HEK293 (cell line): ENCODE measurements at regions not wholly inside any gene's neighbourhood (a gene's known extent, or its start where the extent isn't known, plus 50 kb on each side); places are given as distances from the start of the nearest gene placed in this dataset.

Source experiments
- AEBP2 ChIP-seq: fragments of 450-650 bp; formaldehyde crosslinking; IDR thresholded peaks from 2 replicates; pipeline ENCODE4 v1.5.1; 2016; ENCODE audit warnings: missing biosample characterization, missing genetic modification characterization, borderline replicate concordance
- CTCF ChIP-seq: fragments of 450-650 bp; formaldehyde crosslinking; IDR thresholded peaks from 2 replicates; pipeline ENCODE4 v1.5.1; 2016; ENCODE audit warnings: missing biosample characterization, missing genetic modification characterization
- KLF8 ChIP-seq: fragments of 450-650 bp; formaldehyde crosslinking; IDR thresholded peaks from 2 replicates; pipeline ENCODE4 v1.5.1; 2016; ENCODE audit warnings: missing biosample characterization, missing genetic modification characterization
- ZBTB20 ChIP-seq: fragments of 450-650 bp; formaldehyde crosslinking; IDR thresholded peaks from 2 replicates; pipeline ENCODE4 v1.5.1; 2016; ENCODE audit warnings: missing biosample characterization, missing genetic modification characterization
- ZNF114 ChIP-seq: fragments of 450-650 bp; formaldehyde crosslinking; IDR thresholded peaks from 2 replicates; pipeline ENCODE4 v1.5.0; 2017; ENCODE audit warnings: missing biosample characterization, missing genetic modification characterization
- ZNF146 ChIP-seq: fragments of 450-650 bp; formaldehyde crosslinking; IDR thresholded peaks from 2 replicates; pipeline ENCODE4 v1.5.1; 2016; ENCODE audit warnings: missing biosample characterization, missing genetic modification characterization
- ZNF280D ChIP-seq: fragments of 450-650 bp; formaldehyde crosslinking; IDR thresholded peaks from 2 replicates; pipeline ENCODE4 v1.5.1; 2016; ENCODE audit warnings: missing biosample characterization, missing genetic modification characterization
- ZNF416 ChIP-seq: fragments of 450-650 bp; formaldehyde crosslinking; IDR thresholded peaks from 2 replicates; pipeline ENCODE4 v1.5.1; 2016; ENCODE audit warnings: missing biosample characterization, missing genetic modification characterization
- ZNF704 ChIP-seq: fragments of 450-650 bp; formaldehyde crosslinking; IDR thresholded peaks from 2 replicates; pipeline ENCODE4 v1.5.1; 2016; ENCODE audit warnings: missing biosample characterization, missing genetic modification characterization
- ZNF785 ChIP-seq: fragments of 450-650 bp; formaldehyde crosslinking; IDR thresholded peaks from 2 replicates; pipeline ENCODE4 v1.5.1; 2016; ENCODE audit warnings: missing biosample characterization, missing genetic modification characterization
- ZNF792 ChIP-seq: fragments of 450-650 bp; formaldehyde crosslinking; IDR thresholded peaks from 2 replicates; pipeline ENCODE4 v1.5.1; 2016; ENCODE audit warnings: missing biosample characterization, missing genetic modification characterization

GRCh38 chr4:117898496-117898895 lies 135.8 kb upstream of the NDST3 start:
- TF ChIP-seq ZBTB20 (tag by site-specific recombination), result no peak
- no peak for TF ChIP-seq ZNF785
- no peak for TF ChIP-seq CTCF (tag by site-specific recombination)
- no peak for TF ChIP-seq ZNF792 (tag by site-specific recombination)
- no peak for TF ChIP-seq KLF8 (tag by site-specific recombination)
- no peak for TF ChIP-seq ZNF704 (tag by site-specific recombination)
- TF ChIP-seq ZNF416 (tag by site-specific recombination), result no peak
- TF ChIP-seq ZNF280D (tag by site-specific recombination), result no peak
- no peak for TF ChIP-seq ZNF146 (tag by site-specific recombination)
- TF ChIP-seq AEBP2, result no peak
- no peak for TF ChIP-seq ZNF114 (tag by site-specific recombination)
